Caco-2 (cell line): ENCODE measurements at regions not wholly inside any gene's neighbourhood (a gene's known extent, or its start where the extent isn't known, plus 50 kb on each side); places are given as distances from the start of the nearest gene placed in this dataset.
A peak's percentile ranks its signal among the peaks of the same experiment; 100 is the strongest.

Source experiments
- BruUV-seq: library from RNA; stranded (reverse); fragments of 400-500 nt; replicated peaks from 2 replicates; lab custom pipeline; 2021; lab: Mats Ljungman, UMichigan
- CTCF ChIA-PET: fragments of 300-600 bp; sonication (Branson Sonifier 250); formaldehyde crosslinking; loops from one replicate; lab custom pipeline; 2022; ENCODE audit warnings: antibody characterized with exemption; lab: Charles Lee
- POLR2A ChIA-PET: fragments of 300-600 bp; sonication (Branson Sonifier 250); formaldehyde crosslinking; loops from one replicate; lab custom pipeline; 2022; ENCODE audit warnings: antibody characterized with exemption; lab: Charles Lee
- DNase-seq, 2 experiments: peaks; one replicate each; pipeline versions ENCODE4 v3.0.0 to v3.0.0-alpha.2; 2020 to 2022
- H3K27me3 ChIP-seq: replicated peaks from 2 replicates; pipeline ENCODE4 v1.6.0; 2011; ENCODE audit warnings: low read length; ENCODE audit not compliant: control insufficient read depth, insufficient read depth
- H3K36me3 ChIP-seq: 2 replicates; pipeline ENCODE4 v1.5.1; 2011; ENCODE audit warnings: low read length; ENCODE audit not compliant: control insufficient read depth, insufficient read depth
- H3K4me1 ChIP-seq: fragments of 250-450 bp; sonication (Bioruptor Pico); 2 replicates; pipeline ENCODE4 v1.5.1; 2020; ENCODE audit warnings: mild to moderate bottlenecking
- H3K4me3 ChIP-seq: 2 replicates; pipeline ENCODE4 v1.5.1; 2011; ENCODE audit warnings: low read depth, mild to moderate bottlenecking, control low read depth, low read length
- H3K9me3 ChIP-seq: fragments of 250-450 bp; sonication (Bioruptor Pico); 2 replicates; pipeline ENCODE4 v1.5.1; 2020; ENCODE audit warnings: mild to moderate bottlenecking, moderate library complexity
- H3K27ac Mint-ChIP-seq: one replicate; pipeline ENCODE4 v1.8.0; 2022; ENCODE audit warnings: mixed read lengths; ENCODE audit not compliant: unreplicated experiment
- H3K27me3 Mint-ChIP-seq: one replicate; pipeline ENCODE4 v1.8.0; 2022; ENCODE audit warnings: mixed read lengths; ENCODE audit not compliant: insufficient read depth, unreplicated experiment
- H3K36me3 Mint-ChIP-seq: one replicate; pipeline ENCODE4 v1.8.0; 2022; ENCODE audit warnings: mild to moderate bottlenecking, mixed read lengths; ENCODE audit not compliant: insufficient read depth, unreplicated experiment
- H3K4me1 Mint-ChIP-seq: one replicate; pipeline ENCODE4 v1.8.0; 2022; ENCODE audit warnings: low read depth, mixed read lengths; ENCODE audit not compliant: unreplicated experiment
- H3K4me3 Mint-ChIP-seq: one replicate; pipeline ENCODE4 v1.8.0; 2022; ENCODE audit warnings: mild to moderate bottlenecking, moderate library complexity, mixed read lengths; ENCODE audit not compliant: unreplicated experiment
- H3K9me3 Mint-ChIP-seq: one replicate; pipeline ENCODE4 v1.8.0; 2022; ENCODE audit warnings: mixed read lengths; ENCODE audit not compliant: unreplicated experiment
- CTCF ChIP-seq, 2 experiments: fragments of 200-600 bp in 1 of 2; IDR thresholded peaks; 1 replicate in 1 of 2; 2 replicates in 1 of 2; pipeline versions ENCODE4 v1.5.1 to v1.8.0; 2011 to 2022; ENCODE audit warnings: antibody characterized with exemption in 1 of 2, control low read depth in 1 of 2, inconsistent platforms in 1 of 2, low read depth in 1 of 2, low read length in 1 of 2, mild to moderate bottlenecking in 1 of 2, moderate library complexity in 1 of 2; ENCODE audit not compliant: insufficient read depth in 1 of 2, severe bottlenecking in 1 of 2, unreplicated experiment in 1 of 2
- intact Hi-C: fragments of 100-400 bp; cut with micrococcal nuclease; formaldehyde crosslinking; loops from one replicate; pipeline ENCODE4 v1.10.0; 2022; ENCODE audit not compliant: unreplicated experiment

GRCh38 chr3:13150624-13151023 is 77.4 kb upstream of the IQSEC1 start:
- ChIA-PET POLR2A (no interaction called here), CTCF (interaction anchor here (0.6 kb wide), 1 partner anchor 16 kb away, joined by 3 read pairs; no protein-coding TSS in a partner anchor)
- no peak for TF ChIP-seq CTCF (IDR thresholded peaks at IDR 0.05; ENCODE audit: insufficient read depth in 1 of 2, low read depth in 1 of 2, low read length in 1 of 2, severe bottlenecking in 1 of 2, unreplicated experiment in 1 of 2)
- H3K9me3 ChIP-seq: peaks cover 5% of the 10 kb centered on the region
- H3K36me3 Mint-ChIP-seq: no peaks in the 10 kb centered on the region
- no peaks in the 10 kb centered on the region for H3K4me1 ChIP-seq
- H3K27me3 Mint-ChIP-seq: peaks cover 2% of the 10 kb centered on the region
- peaks cover 10% of the 10 kb centered on the region for H3K9me3 Mint-ChIP-seq
- BruUV-seq: no TSS peak
- H3K4me1 Mint-ChIP-seq: no peaks in the 10 kb centered on the region
- no peak overlapping the region for H3K4me3 ChIP-seq
- no peaks in the 10 kb centered on the region for H3K36me3 ChIP-seq
- intact Hi-C loops: no loop called here
- no peak overlapping the region for H3K27ac Mint-ChIP-seq
- no peak for DNase-seq
- H3K4me3 Mint-ChIP-seq: no peak overlapping the region
- H3K27me3 ChIP-seq: no peaks in the 10 kb centered on the region

GRCh38 chr3:13149330-13150108 is 76.3 kb upstream of the IQSEC1 start:
- Mint-ChIP-seq H3K27ac (no peak overlapping the region), H3K4me3 (no peak overlapping the region), H3K36me3 (no peaks in the 10 kb centered on the region), H3K27me3 (peaks cover 2% of the 10 kb centered on the region), H3K4me1 (no peaks in the 10 kb centered on the region), H3K9me3 (peaks cover 3% of the 10 kb centered on the region)
- ChIA-PET POLR2A (no interaction called here), CTCF (no interaction called here)
- no peak overlapping the region for H3K4me3 ChIP-seq
- no peaks in the 10 kb centered on the region for H3K4me1 ChIP-seq
- DNase-seq: peak in 1 of 2 experiments; percentile 21
- H3K9me3 ChIP-seq: no peaks in the 10 kb centered on the region
- H3K36me3 ChIP-seq: no peaks in the 10 kb centered on the region
- no TSS peak for BruUV-seq
- TF ChIP-seq CTCF (IDR thresholded peaks at IDR 0.05; ENCODE audit: insufficient read depth in 1 of 2, low read depth in 1 of 2, low read length in 1 of 2, severe bottlenecking in 1 of 2, unreplicated experiment in 1 of 2): no peak
- intact Hi-C loops: no loop called here
- H3K27me3 ChIP-seq: no peaks in the 10 kb centered on the region

GRCh38 chr3:13148561-13149329 is 75.5 kb upstream of the IQSEC1 start:
- TF ChIP-seq CTCF (IDR thresholded peaks at IDR 0.05; ENCODE audit: insufficient read depth in 1 of 2, low read depth in 1 of 2, low read length in 1 of 2, severe bottlenecking in 1 of 2, unreplicated experiment in 1 of 2): no peak
- Mint-ChIP-seq H3K27me3 (peaks cover 2% of the 10 kb centered on the region), H3K4me3 (no peak overlapping the region), H3K9me3 (no peaks in the 10 kb centered on the region), H3K27ac (no peak overlapping the region), H3K36me3 (no peaks in the 10 kb centered on the region), H3K4me1 (no peaks in the 10 kb centered on the region)
- BruUV-seq: no TSS peak
- Histone ChIP-seq H3K36me3 (no peaks in the 10 kb centered on the region), H3K4me3 (no peak overlapping the region), H3K27me3 (no peaks in the 10 kb centered on the region), H3K9me3 (no peaks in the 10 kb centered on the region), H3K4me1 (no peaks in the 10 kb centered on the region)
- peak in 1 of 2 experiments; percentile 24 for DNase-seq
- intact Hi-C loops: no loop called here
- ChIA-PET CTCF (no interaction called here), POLR2A (no interaction called here)
